Upper lobe of right lung (tissue), 1 donor: ENCODE measurements at regions not wholly inside any gene's neighbourhood (a gene's known extent, or its start where the extent isn't known, plus 50 kb on each side); places are given as distances from the start of the nearest gene placed in this dataset.
"Not testable (repeated sequence)": the region's sequence is repeated elsewhere in the genome, so short reads cannot be mapped to it uniquely, and the experiment has no call there.

Experiments used
- ATAC-seq: fragments of 200-7000 bp; cut with Tn5 transposase; one replicate; pipeline ENCODE4 v1.9.1; 2020; ENCODE audit warnings: mild to moderate bottlenecking, moderate library complexity
- DNase-seq: peaks from one replicate; pipeline ENCODE4 v3.0.0-alpha.2; 2020
- H3K27ac ChIP-seq: fragments of 200-600 bp; one replicate; pipeline ENCODE4 v1.8.0; 2022
- H3K27me3 ChIP-seq: fragments of 200-600 bp; one replicate; pipeline ENCODE4 v1.8.0; 2022; ENCODE audit warnings: mild to moderate bottlenecking
- H3K36me3 ChIP-seq: fragments of 200-600 bp; one replicate; pipeline ENCODE4 v1.8.0; 2022
- H3K4me1 ChIP-seq: fragments of 200-600 bp; one replicate; pipeline ENCODE4 v1.8.0; 2022
- H3K4me3 ChIP-seq: fragments of 200-600 bp; one replicate; pipeline ENCODE4 v1.8.0; 2022; ENCODE audit warnings: mild to moderate bottlenecking
- H3K9me3 ChIP-seq: fragments of 200-600 bp; one replicate; pipeline ENCODE4 v1.8.0; 2022
- intact Hi-C: fragments of 100-400 bp; cut with DNase I; formaldehyde crosslinking; loops from one replicate; pipeline ENCODE4 v1.11.0; 2022
- TF ChIP-seq, protein P1 (sequence below): fragments of 200-600 bp; IDR thresholded peaks from one replicate; pipeline ENCODE4 v1.8.0; 2022; ENCODE audit warnings: antibody characterized with exemption
- donor health status: DM: no; HTN: yes; CAD: no; lungs with severe emphysema.

DNA sequence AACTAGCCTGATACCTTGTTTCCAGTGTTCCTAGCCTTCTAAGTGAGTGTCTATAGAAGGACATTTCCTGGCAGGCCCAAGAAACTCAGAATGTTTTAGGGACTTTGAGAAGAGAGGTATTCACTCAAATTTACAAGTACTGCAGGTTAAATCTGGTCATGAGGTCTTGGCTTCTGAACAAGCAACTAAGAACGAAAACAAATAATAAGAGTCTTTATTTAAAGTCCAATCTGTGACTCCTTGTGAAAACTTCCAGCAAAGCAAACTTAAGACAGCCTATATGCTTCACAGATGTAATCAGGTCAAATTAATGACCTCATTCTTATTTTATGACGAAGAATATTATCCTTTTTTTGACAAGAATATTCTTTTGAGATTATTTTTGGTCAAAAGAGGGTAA lies 79.4 kb upstream of the PRSS16 start:
- intact Hi-C loops, result no loop called here
- no peaks in the 10 kb centered on the region for H3K9me3 ChIP-seq
- H3K27ac ChIP-seq, result no peak overlapping the region
- TF ChIP-seq, protein P1, sequence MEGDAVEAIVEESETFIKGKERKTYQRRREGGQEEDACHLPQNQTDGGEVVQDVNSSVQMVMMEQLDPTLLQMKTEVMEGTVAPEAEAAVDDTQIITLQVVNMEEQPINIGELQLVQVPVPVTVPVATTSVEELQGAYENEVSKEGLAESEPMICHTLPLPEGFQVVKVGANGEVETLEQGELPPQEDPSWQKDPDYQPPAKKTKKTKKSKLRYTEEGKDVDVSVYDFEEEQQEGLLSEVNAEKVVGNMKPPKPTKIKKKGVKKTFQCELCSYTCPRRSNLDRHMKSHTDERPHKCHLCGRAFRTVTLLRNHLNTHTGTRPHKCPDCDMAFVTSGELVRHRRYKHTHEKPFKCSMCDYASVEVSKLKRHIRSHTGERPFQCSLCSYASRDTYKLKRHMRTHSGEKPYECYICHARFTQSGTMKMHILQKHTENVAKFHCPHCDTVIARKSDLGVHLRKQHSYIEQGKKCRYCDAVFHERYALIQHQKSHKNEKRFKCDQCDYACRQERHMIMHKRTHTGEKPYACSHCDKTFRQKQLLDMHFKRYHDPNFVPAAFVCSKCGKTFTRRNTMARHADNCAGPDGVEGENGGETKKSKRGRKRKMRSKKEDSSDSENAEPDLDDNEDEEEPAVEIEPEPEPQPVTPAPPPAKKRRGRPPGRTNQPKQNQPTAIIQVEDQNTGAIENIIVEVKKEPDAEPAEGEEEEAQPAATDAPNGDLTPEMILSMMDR, result no peak
- no peaks in the 10 kb centered on the region for H3K27me3 ChIP-seq
- no peak for DNase-seq
- no peaks in the 10 kb centered on the region for H3K4me1 ChIP-seq
- no peak for ATAC-seq
- H3K36me3 ChIP-seq, result no peaks in the 10 kb centered on the region
- no peak overlapping the region for H3K4me3 ChIP-seq

DNA sequence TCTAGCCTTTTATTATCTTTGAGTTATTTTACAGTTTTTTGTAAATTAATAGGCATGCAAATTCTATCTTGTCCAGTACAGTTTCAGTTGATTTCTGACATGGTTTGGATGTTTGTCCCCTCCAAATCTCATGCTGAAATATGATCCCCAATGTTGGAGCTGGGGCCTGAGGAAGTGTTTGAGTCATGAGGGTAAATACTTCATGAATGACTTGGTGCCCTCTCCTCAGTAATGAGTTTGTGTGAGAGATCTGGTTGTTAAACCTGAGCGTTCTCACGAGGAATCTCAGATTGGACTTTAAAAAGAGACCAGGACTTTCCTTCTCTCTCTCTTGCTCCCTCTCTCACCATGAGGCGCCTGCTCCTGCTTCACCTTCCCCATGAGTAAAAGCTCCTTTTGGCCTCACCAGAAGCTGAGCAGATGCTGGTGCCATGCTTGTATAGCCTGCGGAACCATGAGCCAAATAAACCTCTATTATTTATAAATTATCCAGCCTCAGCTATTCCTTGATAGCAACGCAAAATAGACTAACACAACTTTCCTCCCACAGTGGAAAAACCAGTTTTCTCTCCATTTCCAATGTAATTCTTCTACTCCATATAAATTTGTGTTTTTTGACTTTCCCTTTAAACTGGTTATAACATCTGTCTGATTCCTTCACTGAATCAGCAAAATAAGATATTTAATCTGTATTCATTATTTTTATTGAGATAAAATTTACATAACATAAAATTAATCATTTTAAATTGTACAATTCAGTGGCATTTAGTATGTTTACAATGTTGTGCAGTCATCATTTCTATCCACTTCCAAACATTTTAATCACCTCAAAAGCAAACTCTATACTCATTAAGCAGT lies 78.7 kb upstream of the PRSS16 start:
- intact Hi-C loops, result no loop called here
- H3K9me3 ChIP-seq, result no peaks in the 10 kb centered on the region
- no peak for DNase-seq
- no peaks in the 10 kb centered on the region for H3K27me3 ChIP-seq
- no peaks in the 10 kb centered on the region for H3K36me3 ChIP-seq
- no peaks in the 10 kb centered on the region for H3K4me1 ChIP-seq
- TF ChIP-seq, protein P1, result no peak
- ATAC-seq, result no peak
- no peak overlapping the region for H3K4me3 ChIP-seq
- H3K27ac ChIP-seq, result no peak overlapping the region

DNA sequence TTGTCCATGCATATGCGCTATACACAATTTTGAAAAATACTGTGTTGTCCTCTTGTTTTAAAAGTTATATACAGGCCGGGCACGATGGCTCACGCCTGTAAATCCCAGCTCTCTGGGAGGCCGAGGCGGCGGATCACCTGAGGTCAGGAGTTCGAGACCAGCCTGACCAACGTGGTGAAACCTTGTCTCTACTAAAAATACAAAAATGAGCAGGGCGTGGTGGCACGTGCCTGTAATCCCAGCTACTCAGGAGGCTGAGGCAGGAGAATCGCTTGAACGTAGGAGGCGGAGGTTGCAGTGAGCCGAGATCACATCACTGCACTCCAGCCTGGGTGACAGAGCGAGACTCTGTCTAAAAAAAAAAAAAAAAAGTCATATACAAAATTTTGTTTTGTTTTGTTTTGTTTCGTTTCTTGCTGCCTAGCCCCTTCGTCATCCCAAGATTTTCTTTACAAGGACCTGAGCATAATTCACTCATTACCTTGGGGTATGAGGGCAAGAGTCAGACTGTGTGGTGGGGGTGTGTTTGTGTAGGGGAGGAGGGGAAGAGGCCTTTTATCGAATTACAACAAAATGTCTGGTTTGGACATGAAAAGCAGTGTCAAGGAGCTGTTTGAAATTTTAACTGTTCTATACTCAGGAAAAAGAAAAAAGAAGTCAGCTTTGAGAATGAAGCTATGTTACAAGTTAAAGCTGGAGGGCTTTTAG lies 74.8 kb upstream of the PRSS16 start:
- DNase-seq, H3K27ac ChIP-seq, H3K9me3 ChIP-seq, H3K27me3 ChIP-seq, H3K36me3 ChIP-seq, H3K4me3 ChIP-seq, ATAC-seq, intact Hi-C loops, H3K4me1 ChIP-seq: not testable (repeated sequence)

GRCh38 chr6:27173232-27173601 lies 74.3 kb upstream of the PRSS16 start:
- ATAC-seq, H3K9me3 ChIP-seq, H3K4me3 ChIP-seq, H3K27me3 ChIP-seq, H3K4me1 ChIP-seq, H3K36me3 ChIP-seq, DNase-seq, H3K27ac ChIP-seq, intact Hi-C loops: not testable (repeated sequence)

DNA sequence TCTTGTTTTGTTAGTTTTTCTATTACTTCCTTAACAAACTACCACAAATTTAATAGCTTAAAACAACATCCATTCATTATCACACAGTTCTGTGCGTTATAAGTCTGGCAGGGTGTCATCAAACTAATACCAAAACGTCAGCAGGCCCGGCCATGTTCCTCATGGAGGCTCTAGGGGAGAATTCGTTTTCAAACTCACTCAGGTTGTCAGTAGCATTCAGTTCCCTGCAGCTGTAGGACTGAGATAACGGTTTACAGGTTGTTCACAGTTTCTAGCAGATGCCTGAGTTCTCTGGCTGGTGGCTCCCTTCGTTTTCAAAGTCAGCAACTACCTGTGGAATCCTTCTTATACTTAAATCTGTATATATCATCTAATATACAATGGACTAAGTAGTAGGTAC lies 72.5 kb upstream of the PRSS16 start:
- intact Hi-C loops, result no loop called here

GRCh38 chr6:27176096-27176495 lies 71.4 kb upstream of the PRSS16 start:
- Histone ChIP-seq H3K36me3 (no peaks in the 10 kb centered on the region), H3K27me3 (no peaks in the 10 kb centered on the region), H3K4me1 (peaks cover 4% of the 10 kb centered on the region), H3K9me3 (no peaks in the 10 kb centered on the region), H3K27ac (no peak overlapping the region), H3K4me3 (no peak overlapping the region)
- DNase-seq (no peak), ATAC-seq (no peak)
- intact Hi-C loops, result no loop called here
- TF ChIP-seq, protein P1, result no peak

More for the DNA sequence above, 72.5 kb upstream of the PRSS16 start:
- ATAC-seq (no peak), DNase-seq (no peak)
- TF ChIP-seq, protein P1, result no peak
- H3K4me1 ChIP-seq, result peaks cover 4% of the 10 kb centered on the region
- no peaks in the 10 kb centered on the region for H3K27me3 ChIP-seq
- no peak overlapping the region for H3K27ac ChIP-seq
- no peaks in the 10 kb centered on the region for H3K36me3 ChIP-seq
- H3K4me3 ChIP-seq, result no peak overlapping the region
- no peaks in the 10 kb centered on the region for H3K9me3 ChIP-seq
